ENCODE measurements at regions not wholly inside any gene's neighbourhood (a gene's known extent, or its start where the extent isn't known, plus 50 kb on each side); places are given as distances from the start of the nearest gene placed in this dataset.

DNA sequence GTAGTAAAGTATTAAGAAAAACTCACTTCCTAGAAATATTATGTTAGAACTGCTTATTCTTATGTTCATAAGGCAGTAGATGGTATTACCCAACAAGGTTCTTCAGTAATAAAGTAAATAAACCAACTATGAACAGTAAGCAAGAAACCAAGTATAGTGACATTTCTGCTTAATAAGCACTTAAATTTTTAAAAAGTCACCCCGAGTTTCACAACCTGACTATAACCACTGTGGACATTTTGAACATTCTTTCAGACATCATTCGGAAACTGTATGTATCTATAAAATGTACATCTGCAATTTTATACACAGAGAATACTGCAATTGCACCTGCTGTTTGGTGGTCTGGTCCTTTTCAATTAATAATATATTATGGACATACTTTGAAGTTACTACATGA, 1073.6 kb downstream of the XPNPEP1 start:
- no peak for DNase-seq (ENCODE audit: low spot score in 2 of 2)
- H3K4me3 Mint-ChIP-seq, result no peak overlapping the region
- H3K27me3 Mint-ChIP-seq, result no peaks in the 10 kb centered on the region
- H3K4me1 Mint-ChIP-seq, result no peaks in the 10 kb centered on the region
- H3K36me3 Mint-ChIP-seq (ENCODE audit: insufficient read depth), result peaks cover 3% of the 10 kb centered on the region
- H3K27ac Mint-ChIP-seq (ENCODE audit: low read depth), result no peak overlapping the region
- no peak for ATAC-seq (replicated peaks; ENCODE audit: extremely low read depth, poor library complexity, severe bottlenecking)
- H3K9me3 Mint-ChIP-seq, result peaks cover 21% of the 10 kb centered on the region

GRCh38 chr10:108849186-108849585, 1074.1 kb downstream of the XPNPEP1 start:
- peaks cover 3% of the 10 kb centered on the region for H3K36me3 Mint-ChIP-seq (ENCODE audit: insufficient read depth)

GRCh38 chr10:108848046-108848445, 1075.3 kb downstream of the XPNPEP1 start:
- H3K9me3 Mint-ChIP-seq, result peaks cover 21% of the 10 kb centered on the region
- no peak overlapping the region for H3K4me3 Mint-ChIP-seq
- no peaks in the 10 kb centered on the region for H3K4me1 Mint-ChIP-seq
- H3K27ac Mint-ChIP-seq (ENCODE audit: low read depth), result no peak overlapping the region
- no peaks in the 10 kb centered on the region for H3K27me3 Mint-ChIP-seq
- DNase-seq (ENCODE audit: low spot score in 2 of 2), result no peak
- H3K36me3 Mint-ChIP-seq (ENCODE audit: insufficient read depth), result peaks cover 3% of the 10 kb centered on the region
- no peak for ATAC-seq (replicated peaks; ENCODE audit: extremely low read depth, poor library complexity, severe bottlenecking)

More at GRCh38 chr10:108849186-108849585, 1074.1 kb downstream of the XPNPEP1 start:
- Mint-ChIP-seq H3K4me3 (no peak overlapping the region), H3K9me3 (peaks cover 21% of the 10 kb centered on the region), H3K27me3 (no peaks in the 10 kb centered on the region), H3K27ac (ENCODE audit: low read depth) (no peak overlapping the region), H3K4me1 (no peaks in the 10 kb centered on the region)
- DNase-seq (ENCODE audit: low spot score in 2 of 2) (no peak), ATAC-seq (replicated peaks; ENCODE audit: extremely low read depth, poor library complexity, severe bottlenecking) (no peak)

GRCh38 chr10:108840944-108841343, 1082.4 kb downstream of the XPNPEP1 start:
- Mint-ChIP-seq H3K4me1 (no peaks in the 10 kb centered on the region), H3K9me3 (peaks cover 10% of the 10 kb centered on the region), H3K27me3 (no peaks in the 10 kb centered on the region), H3K36me3 (ENCODE audit: insufficient read depth) (no peaks in the 10 kb centered on the region), H3K27ac (ENCODE audit: low read depth) (no peak overlapping the region), H3K4me3 (no peak overlapping the region)
- DNase-seq (ENCODE audit: low spot score in 2 of 2) (no peak), ATAC-seq (replicated peaks; ENCODE audit: extremely low read depth, poor library complexity, severe bottlenecking) (no peak)

DNA sequence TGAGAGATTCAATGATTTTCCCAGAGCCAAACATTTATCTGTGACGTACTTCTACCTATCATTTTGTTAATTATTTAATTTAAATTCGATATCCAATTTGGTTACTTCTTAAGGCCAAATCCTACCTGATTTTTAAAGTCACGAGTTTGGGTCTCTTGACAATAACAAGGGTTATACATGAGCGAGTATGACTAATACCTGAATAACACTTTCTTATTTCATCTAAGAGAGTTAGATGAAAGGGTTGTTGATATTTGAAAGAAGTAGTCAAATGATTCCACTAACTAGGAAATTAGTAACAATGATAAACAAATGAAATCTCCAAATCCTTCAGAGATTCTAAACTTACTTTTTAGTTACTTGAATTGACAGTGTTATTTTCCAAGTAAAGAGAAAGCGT, 1086.9 kb downstream of the XPNPEP1 start:
- ATAC-seq (replicated peaks; ENCODE audit: extremely low read depth, poor library complexity, severe bottlenecking) (no peak), DNase-seq (ENCODE audit: low spot score in 2 of 2) (no peak)
- H3K27me3 Mint-ChIP-seq, result no peaks in the 10 kb centered on the region
- no peak overlapping the region for H3K4me3 Mint-ChIP-seq
- no peaks in the 10 kb centered on the region for H3K4me1 Mint-ChIP-seq
- H3K27ac Mint-ChIP-seq (ENCODE audit: low read depth), result no peak overlapping the region
- peaks cover 6% of the 10 kb centered on the region for H3K9me3 Mint-ChIP-seq
- H3K36me3 Mint-ChIP-seq (ENCODE audit: insufficient read depth), result no peaks in the 10 kb centered on the region

DNA sequence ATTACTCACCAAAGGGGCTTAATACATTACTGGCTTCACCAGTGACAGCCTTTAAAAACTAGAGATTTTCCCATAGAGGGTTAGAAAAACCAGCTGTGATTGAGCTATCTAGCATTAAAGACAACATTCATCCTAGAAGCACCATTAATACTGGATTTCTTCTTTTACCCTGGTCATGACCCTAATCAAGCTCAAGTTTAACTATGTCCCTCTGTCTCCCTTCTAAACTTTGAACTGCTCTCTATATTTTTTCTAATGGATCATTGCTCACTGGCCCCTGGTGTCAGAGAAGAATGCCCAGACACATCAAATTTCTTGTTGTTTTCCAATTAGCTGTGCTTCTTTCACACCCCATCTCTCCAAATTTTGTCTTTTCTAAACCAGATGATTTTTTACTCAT, 1101.3 kb downstream of the XPNPEP1 start:
- Mint-ChIP-seq H3K36me3 (ENCODE audit: insufficient read depth) (no peaks in the 10 kb centered on the region), H3K4me1 (no peaks in the 10 kb centered on the region), H3K27ac (ENCODE audit: low read depth) (no peak overlapping the region), H3K4me3 (no peak overlapping the region), H3K27me3 (no peaks in the 10 kb centered on the region), H3K9me3 (peaks cover 6% of the 10 kb centered on the region)
- ATAC-seq (replicated peaks; ENCODE audit: extremely low read depth, poor library complexity, severe bottlenecking), result no peak
- DNase-seq (ENCODE audit: low spot score in 2 of 2), result no peak

GRCh38 chr10:108819302-108819701, 1104.0 kb downstream of the XPNPEP1 start:
- Mint-ChIP-seq H3K4me1 (no peaks in the 10 kb centered on the region), H3K36me3 (ENCODE audit: insufficient read depth) (no peaks in the 10 kb centered on the region), H3K9me3 (peaks cover 6% of the 10 kb centered on the region), H3K27me3 (no peaks in the 10 kb centered on the region), H3K27ac (ENCODE audit: low read depth) (no peak overlapping the region), H3K4me3 (no peak overlapping the region)
- ATAC-seq (replicated peaks; ENCODE audit: extremely low read depth, poor library complexity, severe bottlenecking), result no peak
- DNase-seq (ENCODE audit: low spot score in 2 of 2), result no peak

GRCh38 chr10:108817584-108817983, 1105.7 kb downstream of the XPNPEP1 start:
- no peaks in the 10 kb centered on the region for H3K4me1 Mint-ChIP-seq
- no peak overlapping the region for H3K27ac Mint-ChIP-seq (ENCODE audit: low read depth)
- H3K9me3 Mint-ChIP-seq, result peaks cover 6% of the 10 kb centered on the region
- no peak for ATAC-seq (replicated peaks; ENCODE audit: extremely low read depth, poor library complexity, severe bottlenecking)
- H3K36me3 Mint-ChIP-seq (ENCODE audit: insufficient read depth), result no peaks in the 10 kb centered on the region
- H3K4me3 Mint-ChIP-seq, result no peak overlapping the region
- DNase-seq (ENCODE audit: low spot score in 2 of 2), result no peak
- no peaks in the 10 kb centered on the region for H3K27me3 Mint-ChIP-seq

DNA sequence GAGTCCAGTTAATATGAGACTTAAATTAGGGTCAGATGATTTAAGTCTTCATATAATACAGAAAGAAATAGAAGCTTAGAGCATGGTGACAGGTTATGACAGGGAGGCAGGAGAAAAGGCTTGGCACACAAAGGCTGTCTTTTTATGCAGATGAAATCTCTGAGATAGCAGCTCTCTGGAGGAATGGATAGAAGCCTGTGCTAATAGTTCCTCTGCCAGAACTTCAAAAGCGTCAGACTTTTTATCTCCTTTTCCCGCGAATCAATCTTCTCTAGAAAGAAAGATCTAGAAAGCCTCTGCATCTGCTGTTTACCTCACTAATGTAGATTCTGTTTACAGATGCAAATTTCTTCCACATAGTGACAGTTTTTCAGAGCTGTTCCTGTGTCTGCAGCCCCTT, 1106.2 kb downstream of the XPNPEP1 start:
- Mint-ChIP-seq H3K4me1 (no peaks in the 10 kb centered on the region), H3K27ac (ENCODE audit: low read depth) (no peak overlapping the region), H3K27me3 (no peaks in the 10 kb centered on the region), H3K36me3 (ENCODE audit: insufficient read depth) (no peaks in the 10 kb centered on the region), H3K4me3 (no peak overlapping the region), H3K9me3 (peaks cover 10% of the 10 kb centered on the region)
- no peak for DNase-seq (ENCODE audit: low spot score in 2 of 2)
- ATAC-seq (replicated peaks; ENCODE audit: extremely low read depth, poor library complexity, severe bottlenecking), result no peak

DNA sequence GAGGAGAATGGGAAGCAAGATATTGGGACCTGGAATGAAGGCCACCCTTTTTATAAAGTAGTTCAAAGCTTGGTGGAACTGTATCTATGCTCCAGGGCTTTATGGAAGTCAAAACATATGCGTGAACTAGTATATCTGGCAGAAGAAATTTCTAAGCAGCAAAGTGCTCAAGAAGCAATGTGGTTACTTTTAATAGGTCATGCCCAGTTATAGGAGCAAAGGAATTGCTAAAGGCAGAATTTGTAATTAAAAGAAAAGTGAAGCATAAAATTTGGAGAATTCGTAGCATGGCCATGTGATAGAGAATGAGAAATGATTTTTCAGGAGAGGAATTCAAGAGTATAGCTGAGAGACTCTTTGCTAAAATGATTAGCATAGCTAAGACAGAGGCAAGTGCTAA, 1110.4 kb downstream of the XPNPEP1 start:
- Mint-ChIP-seq H3K4me1 (no peaks in the 10 kb centered on the region), H3K27ac (ENCODE audit: low read depth) (no peak overlapping the region)
- ATAC-seq (replicated peaks; ENCODE audit: extremely low read depth, poor library complexity, severe bottlenecking), result no peak

DNA sequence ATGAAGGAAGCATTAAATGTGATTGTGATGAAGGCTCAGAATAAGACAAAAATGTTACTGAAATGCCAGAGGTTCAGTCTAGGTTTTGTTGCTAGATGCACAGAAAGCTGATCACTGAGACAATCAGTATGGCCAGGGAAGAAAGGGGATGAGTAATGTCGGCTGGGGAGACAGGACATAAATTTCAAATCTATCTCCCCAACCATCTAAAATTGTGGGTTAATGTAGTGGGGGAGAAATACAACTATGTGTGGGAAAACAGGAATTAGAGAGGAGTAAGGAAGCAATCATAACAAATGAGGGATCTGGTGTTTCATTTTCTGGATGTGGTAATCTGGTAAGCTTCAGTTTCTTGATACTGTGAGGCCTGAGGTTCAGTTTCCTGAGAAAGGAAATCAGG, 1111.0 kb downstream of the XPNPEP1 start:
- H3K4me1 Mint-ChIP-seq, result no peaks in the 10 kb centered on the region
- H3K27ac Mint-ChIP-seq (ENCODE audit: low read depth), result no peak overlapping the region
- H3K4me3 Mint-ChIP-seq, result no peak overlapping the region
- no peak for ATAC-seq (replicated peaks; ENCODE audit: extremely low read depth, poor library complexity, severe bottlenecking)
- H3K36me3 Mint-ChIP-seq (ENCODE audit: insufficient read depth), result no peaks in the 10 kb centered on the region
- H3K27me3 Mint-ChIP-seq, result no peaks in the 10 kb centered on the region
- no peak for DNase-seq (ENCODE audit: low spot score in 2 of 2)
- H3K9me3 Mint-ChIP-seq, result peaks cover 14% of the 10 kb centered on the region

More for the DNA sequence above, 1110.4 kb downstream of the XPNPEP1 start:
- no peak overlapping the region for H3K4me3 Mint-ChIP-seq
- no peaks in the 10 kb centered on the region for H3K27me3 Mint-ChIP-seq
- H3K36me3 Mint-ChIP-seq (ENCODE audit: insufficient read depth), result no peaks in the 10 kb centered on the region
- no peak for DNase-seq (ENCODE audit: low spot score in 2 of 2)
- peaks cover 14% of the 10 kb centered on the region for H3K9me3 Mint-ChIP-seq

DNA sequence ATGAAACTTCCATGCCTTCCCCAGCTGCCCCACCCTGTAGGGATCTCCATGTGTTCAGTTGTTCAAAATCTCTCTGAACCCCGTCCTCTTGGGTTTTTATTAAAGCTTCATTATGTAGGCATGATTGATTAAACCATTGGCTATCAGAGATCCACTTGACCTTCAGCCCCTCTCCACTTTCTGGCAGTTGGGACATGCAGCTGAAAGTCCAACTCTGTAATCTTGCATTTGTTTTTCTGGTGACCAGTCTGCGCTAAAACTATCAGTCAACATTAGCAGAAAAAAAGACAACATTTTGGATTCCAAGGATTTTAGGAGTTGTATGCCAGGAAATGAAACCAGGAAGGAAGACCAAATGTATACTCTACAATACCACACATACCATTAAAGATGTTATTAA, 1115.1 kb downstream of the XPNPEP1 start:
- no peak overlapping the region for H3K27ac Mint-ChIP-seq (ENCODE audit: low read depth)

DNA sequence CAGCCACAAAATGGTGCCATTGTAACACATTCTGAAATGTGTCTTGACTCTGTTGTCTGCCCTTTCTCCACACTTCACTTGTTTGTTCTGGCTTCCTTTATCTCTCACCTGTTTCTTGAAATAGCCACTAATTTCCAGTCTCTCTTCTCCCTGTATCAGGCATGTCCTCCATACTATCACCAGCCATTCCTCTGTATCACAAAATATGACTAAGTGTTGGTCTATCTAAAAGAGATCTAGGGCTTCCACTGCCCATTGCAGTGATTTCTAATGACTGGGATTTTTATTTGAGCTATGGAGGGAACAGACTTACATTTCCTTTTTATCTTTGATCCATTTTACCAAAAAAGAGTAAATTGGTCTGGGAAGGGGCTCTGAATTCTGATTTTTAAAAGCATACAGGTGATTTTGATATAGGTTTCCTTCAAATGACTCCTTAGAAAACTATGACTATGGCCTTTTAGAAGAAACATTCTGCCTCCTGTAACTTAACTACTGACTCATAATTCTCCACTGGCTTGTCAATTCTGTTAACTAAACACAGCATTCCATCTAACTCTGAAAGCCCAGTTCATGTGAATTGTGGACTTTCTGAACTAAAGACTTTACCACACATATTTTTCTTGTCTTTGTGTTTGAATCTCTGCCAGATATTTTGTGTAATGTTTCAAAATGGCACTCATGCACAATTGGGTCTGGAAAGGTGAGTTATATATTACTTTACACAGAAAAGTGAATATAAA, 1121.4 kb downstream of the XPNPEP1 start:
- DNase-seq (ENCODE audit: low spot score in 2 of 2) (no peak), ATAC-seq (replicated peaks; ENCODE audit: extremely low read depth, poor library complexity, severe bottlenecking) (no peak)
- no peaks in the 10 kb centered on the region for H3K4me1 Mint-ChIP-seq
- H3K27me3 Mint-ChIP-seq, result no peaks in the 10 kb centered on the region
- no peak overlapping the region for H3K27ac Mint-ChIP-seq (ENCODE audit: low read depth)
- H3K4me3 Mint-ChIP-seq, result no peak overlapping the region
- no peaks in the 10 kb centered on the region for H3K36me3 Mint-ChIP-seq (ENCODE audit: insufficient read depth)
- peaks cover 5% of the 10 kb centered on the region for H3K9me3 Mint-ChIP-seq

More for the DNA sequence above, 1115.1 kb downstream of the XPNPEP1 start:
- Mint-ChIP-seq H3K36me3 (ENCODE audit: insufficient read depth) (no peaks in the 10 kb centered on the region), H3K9me3 (peaks cover 8% of the 10 kb centered on the region), H3K27me3 (no peaks in the 10 kb centered on the region), H3K4me3 (no peak overlapping the region), H3K4me1 (no peaks in the 10 kb centered on the region)
- DNase-seq (ENCODE audit: low spot score in 2 of 2), result no peak
- no peak for ATAC-seq (replicated peaks; ENCODE audit: extremely low read depth, poor library complexity, severe bottlenecking)

Measured in central memory CD8-positive, alpha-beta T cell (primary cell).